IPS-NIHi7 (cell line): ENCODE measurements at regions not wholly inside any gene's neighbourhood (a gene's known extent, or its start where the extent isn't known, plus 50 kb on each side); places are given as distances from the start of the nearest gene placed in this dataset.
A peak's percentile ranks its signal among the peaks of the same experiment; 100 is the strongest.
"Not testable (repeated sequence)": the region's sequence is repeated elsewhere in the genome, so short reads cannot be mapped to it uniquely, and the experiment has no call there.

ENCODE experiments used
- DNase-seq: peaks from one replicate; pipeline ENCODE4 v3.0.0; 2012; ENCODE audit warnings: mixed read lengths; ENCODE audit errors: extremely low spot score

GRCh38 chr5:23451156-23451555, 56.3 kb upstream of the PRDM9 start:
- DNase-seq: no peak

GRCh38 chr5:23450187-23450586, 57.2 kb upstream of the PRDM9 start:
- DNase-seq: no peak

GRCh38 chr5:23448627-23449026, 58.8 kb upstream of the PRDM9 start:
- DNase-seq: no peak

GRCh38 chr5:23446424-23446823, 61.0 kb upstream of the PRDM9 start:
- DNase-seq: no peak

GRCh38 chr5:23445573-23445972, 61.8 kb upstream of the PRDM9 start:
- DNase-seq: no peak

- no peak for DNase-seq
Observed at GRCh38 chr5:23440703-23441102, 66.7 kb upstream of the PRDM9 start.

DNA sequence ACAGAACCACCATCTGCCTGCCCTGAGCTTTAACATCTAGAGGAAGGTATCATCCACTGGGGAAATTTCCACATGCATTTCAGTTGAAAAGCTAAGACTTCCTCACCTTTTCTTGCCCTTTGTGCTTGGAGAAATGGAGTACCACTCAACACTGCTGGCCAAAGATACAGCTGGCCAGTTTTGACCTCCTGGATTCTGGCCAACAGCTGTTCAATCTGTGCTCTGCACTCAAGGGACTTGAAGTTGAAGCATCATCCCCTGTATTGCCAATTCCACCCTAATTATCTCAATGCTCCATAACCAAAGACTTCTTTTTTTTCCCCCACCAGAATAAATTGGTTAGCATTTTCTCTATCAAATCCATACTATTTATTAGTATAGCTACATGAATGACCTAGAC, 70.4 kb upstream of the PRDM9 start:
- DNase-seq: no peak

DNA sequence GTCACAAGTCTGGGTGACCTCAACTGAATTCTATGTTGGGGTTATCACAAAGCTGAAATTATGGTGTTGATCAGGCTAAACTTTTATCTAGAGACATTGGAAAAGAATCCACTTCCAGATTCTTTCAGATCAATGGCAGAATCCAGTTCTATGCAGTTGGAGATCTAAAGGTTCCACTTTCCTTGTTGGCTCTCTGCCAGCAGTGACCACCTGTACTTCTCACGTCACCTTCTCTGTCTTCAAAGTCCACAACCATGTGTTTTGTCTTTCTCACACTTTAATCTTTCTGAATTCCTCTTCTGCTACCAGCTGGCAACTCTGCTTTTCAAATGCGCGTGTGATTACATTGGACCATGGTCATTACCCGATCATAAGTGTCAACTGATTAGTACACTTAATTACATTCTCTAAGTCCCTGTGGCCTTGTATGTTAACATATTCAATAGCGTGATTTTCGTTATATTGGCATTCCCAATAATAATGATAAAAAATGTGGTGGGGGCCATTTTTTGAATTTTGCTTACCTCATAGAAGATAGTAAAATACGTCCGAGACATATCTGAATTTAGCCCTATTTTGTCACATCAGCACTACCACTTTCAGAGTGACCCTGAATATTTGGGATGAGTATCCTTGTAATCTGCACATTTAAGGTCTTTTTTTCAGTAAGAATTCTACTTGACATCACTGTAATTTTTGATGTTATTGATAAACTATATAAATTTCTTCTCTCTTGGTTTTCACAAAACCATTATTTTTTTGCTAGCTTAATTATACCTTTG, 73.7 kb upstream of the PRDM9 start:
- DNase-seq: no peak

DNA sequence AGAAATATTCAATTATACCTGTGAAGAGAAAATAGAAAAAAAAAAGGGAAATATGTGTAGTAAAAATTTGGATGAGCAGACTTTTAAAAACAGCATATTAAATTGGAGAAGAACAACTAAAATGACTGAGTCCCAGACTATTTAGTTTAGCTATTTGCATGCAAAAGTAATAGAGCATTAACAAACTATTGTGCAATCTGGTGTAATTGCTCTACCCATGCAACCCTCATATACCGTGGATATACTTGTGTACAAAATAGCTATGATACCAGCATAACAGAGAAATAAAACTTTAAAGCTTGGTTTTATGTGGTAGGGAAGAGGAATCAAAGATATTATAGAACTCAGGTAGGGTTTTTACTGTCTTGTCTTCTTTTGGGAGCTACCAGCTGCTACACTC, 78.7 kb upstream of the PRDM9 start:
- DNase-seq: no peak

DNA sequence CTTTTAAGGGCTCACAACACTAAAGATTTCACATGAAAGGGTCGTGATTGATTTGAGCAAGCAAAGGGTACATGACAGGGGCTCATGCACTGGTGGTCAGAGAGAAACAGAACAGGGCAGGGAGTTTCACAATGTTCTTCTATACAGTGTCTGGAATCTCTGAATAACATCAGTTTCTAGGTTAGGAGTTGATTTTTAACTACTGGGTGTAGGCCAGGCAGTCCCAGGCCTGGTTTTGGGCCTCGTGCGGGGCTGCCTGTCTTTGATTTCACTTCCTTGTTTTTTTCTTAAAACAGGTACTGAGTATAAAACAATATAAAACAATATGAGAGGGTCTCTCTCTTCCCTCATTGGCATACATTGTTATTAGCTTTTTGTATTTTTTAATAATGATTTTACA, 87.2 kb upstream of the PRDM9 start:
- not testable (repeated sequence) for DNase-seq

DNA sequence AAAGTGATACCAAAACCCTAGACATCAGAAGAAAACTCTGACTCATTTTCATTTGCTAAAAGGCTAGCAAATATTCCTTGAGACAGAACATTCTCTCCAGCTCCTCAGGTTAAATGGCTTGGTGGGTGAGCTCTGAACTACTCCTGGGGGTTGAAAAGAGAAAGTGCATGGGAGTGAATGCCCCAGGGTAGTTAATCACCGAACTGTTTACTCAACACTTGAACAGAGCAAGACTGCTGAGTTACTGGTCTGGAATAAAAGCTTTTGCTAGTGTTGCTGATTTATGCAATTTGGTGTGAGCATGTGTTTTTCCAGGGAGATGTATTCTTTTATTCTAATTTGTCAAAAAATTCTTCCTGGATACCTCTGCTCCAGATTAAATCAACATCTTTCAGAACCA, 88.3 kb upstream of the PRDM9 start:
- DNase-seq: peak; percentile 10

DNA sequence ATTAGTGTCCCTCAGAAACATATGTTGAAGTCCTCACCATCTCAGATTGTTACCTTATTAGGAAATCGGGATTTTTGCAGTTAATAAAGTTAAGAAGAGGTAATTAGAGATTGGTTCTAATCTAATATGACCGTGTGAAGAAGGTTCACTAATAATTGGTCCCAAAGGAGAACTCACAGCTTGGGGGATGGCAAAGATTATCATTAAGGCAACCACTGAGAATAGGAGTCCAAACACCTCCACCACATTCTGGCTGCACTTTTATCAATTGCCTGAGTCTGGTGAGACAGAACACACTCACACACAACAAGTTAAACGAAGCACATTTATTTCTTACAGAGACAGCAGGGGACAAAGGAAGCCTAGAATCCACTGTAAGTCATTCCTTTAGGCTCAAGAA, 94.9 kb upstream of the PRDM9 start:
- DNase-seq: no peak

GRCh38 chr5:23411994-23412393, 95.4 kb upstream of the PRDM9 start:
- DNase-seq: no peak

GRCh38 chr5:23411200-23411599, 96.2 kb upstream of the PRDM9 start:
- no peak for DNase-seq

- not testable (repeated sequence) for DNase-seq
Observed at GRCh38 chr5:23410775-23411174, 96.6 kb upstream of the PRDM9 start.

- DNase-seq: no peak
Observed at GRCh38 chr5:23405316-23406068, 101.9 kb upstream of the PRDM9 start.

GRCh38 chr5:23402585-23402984, 104.8 kb upstream of the PRDM9 start:
- no peak for DNase-seq

- DNase-seq: no peak
Observed at GRCh38 chr5:23400951-23401350, 106.5 kb upstream of the PRDM9 start.

DNA sequence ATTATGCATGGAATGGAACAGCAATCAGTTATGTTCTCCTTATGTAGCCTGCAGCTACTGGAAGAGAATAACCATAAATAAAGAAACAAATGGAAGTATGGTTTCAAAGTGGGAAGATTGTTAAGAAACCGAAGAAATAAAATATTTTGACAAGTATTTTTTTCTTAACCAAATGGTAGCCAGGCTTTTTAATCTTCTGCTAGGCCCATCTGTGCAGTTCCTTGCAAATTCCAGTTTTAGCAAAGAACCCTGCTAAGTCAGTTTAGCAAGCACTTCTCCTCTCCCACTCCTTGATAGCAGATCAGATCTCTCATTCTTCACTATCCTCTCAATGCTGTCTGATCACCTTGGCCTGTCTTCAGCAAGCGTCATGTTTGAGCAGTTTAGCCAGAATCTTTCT, 111.1 kb upstream of the PRDM9 start:
- no peak for DNase-seq

- DNase-seq: no peak
Observed at GRCh38 chr5:23389291-23390101, 117.9 kb upstream of the PRDM9 start.

DNA sequence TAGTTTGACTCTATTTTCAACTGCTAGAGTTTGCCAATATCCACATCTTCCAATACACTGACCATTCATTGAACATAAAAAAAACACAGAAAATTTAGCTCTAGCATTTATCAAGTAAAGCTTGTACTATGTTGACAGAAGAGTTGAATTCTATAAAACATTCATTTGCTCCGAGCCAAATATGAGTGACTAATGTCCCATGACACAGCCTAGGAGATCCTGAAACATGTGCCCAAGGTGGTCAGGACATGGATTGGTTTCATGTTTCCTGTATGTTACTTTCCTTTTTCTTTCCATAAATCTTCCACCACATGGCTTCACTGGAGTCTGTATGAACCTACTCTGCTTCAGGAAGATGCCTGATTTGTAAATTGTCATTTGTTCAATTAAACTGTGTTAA, 122.4 kb upstream of the PRDM9 start:
- no peak for DNase-seq

DNA sequence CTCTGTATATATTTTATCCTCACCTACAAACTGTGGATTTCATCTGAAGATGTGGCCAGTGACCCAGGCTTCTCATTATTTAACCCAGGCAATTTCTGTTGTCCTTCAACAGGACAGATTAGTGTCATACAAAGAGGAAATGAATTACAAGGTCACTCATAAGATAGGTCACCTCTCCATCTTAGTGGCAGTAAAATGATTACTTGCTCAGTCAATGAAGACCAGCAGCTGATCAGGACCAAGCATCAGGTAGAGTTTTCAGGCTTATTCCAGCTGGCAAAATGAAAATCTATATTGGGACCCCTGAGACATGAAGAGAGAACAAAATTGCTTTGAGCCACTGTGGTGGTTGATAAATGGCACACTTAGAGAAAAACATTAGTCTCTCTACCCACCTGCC, 135.2 kb upstream of the PRDM9 start:
- DNase-seq: no peak

DNA sequence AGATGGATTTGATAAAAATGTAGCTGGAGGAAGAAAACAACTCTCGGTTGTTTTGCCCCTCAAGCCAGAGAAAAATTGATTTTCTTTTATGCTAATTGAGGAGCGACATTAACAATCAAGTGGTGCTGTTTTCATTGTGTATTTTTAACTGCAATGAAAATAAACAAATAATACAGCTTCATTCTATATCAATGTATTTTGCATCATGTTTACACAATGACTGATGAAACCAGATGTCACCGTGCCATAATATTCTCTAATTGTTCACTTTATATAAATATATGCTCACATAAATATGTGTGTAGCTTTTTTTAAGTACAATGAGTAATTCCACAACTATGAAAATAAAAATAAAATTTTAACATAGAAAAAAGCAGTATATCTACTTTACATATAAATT, 139.0 kb upstream of the PRDM9 start:
- no peak for DNase-seq
